Smooth muscle cell (in vitro differentiated cells): ENCODE measurements at regions not wholly inside any gene's neighbourhood (a gene's known extent, or its start where the extent isn't known, plus 50 kb on each side); places are given as distances from the start of the nearest gene placed in this dataset.

ENCODE experiments used
- DNase-seq: peaks from one replicate; lab custom pipeline; 2025; ENCODE audit not compliant: unreplicated experiment; lab: John Stamatoyannopoulos, UW
- H2AFZ ChIP-seq: fragments of 200-600 bp; sonication (generic); 2 replicates; pipeline ENCODE4 v1.6.0; 2016; ENCODE audit warnings: antibody characterized with exemption, low read depth, mild to moderate bottlenecking
- H3F3A ChIP-seq: fragments of 200-600 bp; sonication (generic); 2 replicates; pipeline ENCODE4 v1.6.0; 2017; ENCODE audit warnings: antibody characterized with exemption, low read depth
- H3K27ac ChIP-seq: fragments of 200-600 bp; sonication (generic); 2 replicates; pipeline ENCODE4 v1.5.1; 2016; ENCODE audit warnings: low read depth, mild to moderate bottlenecking
- H3K27me3 ChIP-seq: fragments of 200-600 bp; sonication (generic); 2 replicates; pipeline ENCODE4 v1.6.1; 2016; ENCODE audit warnings: low read depth, mild to moderate bottlenecking
- H3K36me3 ChIP-seq: fragments of 200-600 bp; sonication (generic); 2 replicates; pipeline ENCODE4 v1.5.1; 2016; ENCODE audit warnings: low read depth
- H3K4me1 ChIP-seq: fragments of 200-600 bp; sonication (generic); 2 replicates; pipeline ENCODE4 v1.5.1; 2016; ENCODE audit warnings: low read depth
- H3K4me2 ChIP-seq: fragments of 200-600 bp; sonication (generic); 2 replicates; pipeline ENCODE4 v1.6.0; 2016; ENCODE audit warnings: mild to moderate bottlenecking
- H3K4me3 ChIP-seq: fragments of 200-600 bp; sonication (generic); 2 replicates; pipeline ENCODE4 v1.5.1; 2016; ENCODE audit warnings: mild to moderate bottlenecking
- H3K79me2 ChIP-seq: fragments of 200-600 bp; sonication (generic); 2 replicates; pipeline ENCODE4 v1.6.0; 2016; ENCODE audit warnings: low read depth, mild to moderate bottlenecking
- H3K9ac ChIP-seq: fragments of 200-600 bp; sonication (generic); 2 replicates; pipeline ENCODE4 v1.6.0; 2016; ENCODE audit warnings: low read depth
- H3K9me3 ChIP-seq: fragments of 200-600 bp; sonication (generic); replicated peaks from 2 replicates; pipeline ENCODE4 v1.5.1; 2016; ENCODE audit warnings: low read depth
- H4K20me1 ChIP-seq: fragments of 200-600 bp; sonication (generic); 2 replicates; pipeline ENCODE4 v1.6.0; 2016; ENCODE audit warnings: low read depth
- CTCF ChIP-seq: fragments of 200-600 bp; sonication (generic); IDR thresholded peaks from 2 replicates; pipeline ENCODE4 v1.5.1; 2017; ENCODE audit warnings: borderline replicate concordance, mild to moderate bottlenecking, antibody characterized with exemption; ENCODE audit not compliant: insufficient read depth, poor library complexity, severe bottlenecking
- WGBS: methylation state at CpG from one replicate; pipeline ENCODE4 v1.1.7; 2016; ENCODE audit warnings: low lambda C conversion rate; 5-methylcytosine and 5-hydroxymethylcytosine counted together

DNA sequence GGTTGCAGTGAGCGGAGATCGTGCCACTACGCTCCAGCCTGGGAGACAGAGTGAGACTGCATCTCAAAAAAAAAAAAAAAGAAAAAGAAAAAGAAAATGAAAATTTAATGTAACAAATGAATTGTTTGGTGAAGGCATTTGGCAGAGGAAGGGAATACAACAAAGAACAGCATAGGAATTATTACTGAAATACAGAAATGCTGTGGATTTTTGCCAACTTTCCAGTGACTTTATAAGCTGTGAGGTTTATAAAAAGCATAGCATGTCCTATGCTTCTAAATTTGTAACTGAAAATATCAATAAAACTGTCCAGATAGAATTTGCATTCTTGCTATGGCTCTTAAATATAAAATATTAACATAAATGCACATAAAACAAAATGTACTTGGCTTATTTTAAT, 112.9 kb upstream of the IRS2 start:
- Histone ChIP-seq H3K9ac (no peak overlapping the region), H4K20me1 (no peaks in the 10 kb centered on the region), H3K27ac (no peak overlapping the region), H3K4me1 (no peaks in the 10 kb centered on the region), H3K4me2 (no peak overlapping the region), H3K4me3 (no peak overlapping the region), H3K79me2 (no peaks in the 10 kb centered on the region), H3F3A (no peaks in the 10 kb centered on the region), H2AFZ (no peak overlapping the region), H3K36me3 (no peaks in the 10 kb centered on the region), H3K9me3 (no peaks in the 10 kb centered on the region), H3K27me3 (peaks cover 5% of the 10 kb centered on the region)
- 93% methylated on average over 3 of the region's 3 CpGs for WGBS
- TF ChIP-seq CTCF: no peak
- no peak for DNase-seq

- H3K4me3 ChIP-seq: no peak overlapping the region
- H3F3A ChIP-seq: no peaks in the 10 kb centered on the region
- 82% methylated on average over 5 of the region's 5 CpGs for WGBS
- H4K20me1 ChIP-seq: no peaks in the 10 kb centered on the region
- no peaks in the 10 kb centered on the region for H3K9me3 ChIP-seq
- no peak overlapping the region for H2AFZ ChIP-seq
- DNase-seq: no peak
- no peak overlapping the region for H3K4me2 ChIP-seq
- no peaks in the 10 kb centered on the region for H3K79me2 ChIP-seq
- no peaks in the 10 kb centered on the region for H3K4me1 ChIP-seq
- H3K27ac ChIP-seq: no peak overlapping the region
- no peaks in the 10 kb centered on the region for H3K36me3 ChIP-seq
- peaks cover 5% of the 10 kb centered on the region for H3K27me3 ChIP-seq
- no peak for TF ChIP-seq CTCF
- no peak overlapping the region for H3K9ac ChIP-seq
Measured at GRCh38 chr13:109897988-109898624, 111.7 kb upstream of the IRS2 start.

DNA sequence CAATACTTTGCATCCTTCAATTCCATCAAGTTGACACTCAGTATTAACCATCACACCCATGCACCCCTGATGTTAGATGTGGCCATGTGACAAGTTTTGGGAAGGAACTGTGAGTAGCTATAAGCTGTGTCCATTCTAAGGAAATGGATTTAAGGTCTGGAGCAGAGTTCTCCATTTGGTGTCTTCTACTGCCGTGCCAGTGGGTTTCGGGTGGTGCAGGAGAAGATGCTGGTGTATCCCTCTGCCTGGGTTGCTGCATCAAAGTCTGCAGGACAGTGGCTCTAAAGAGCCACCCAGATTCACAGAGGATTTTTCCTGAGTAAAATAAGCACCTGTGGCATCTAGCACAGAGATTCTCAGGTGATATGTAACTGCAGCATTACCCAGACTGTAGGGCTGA, 105.7 kb upstream of the IRS2 start:
- Histone ChIP-seq H3K9me3 (no peaks in the 10 kb centered on the region), H3K9ac (no peak overlapping the region), H3K27ac (no peak overlapping the region), H3K4me2 (no peak overlapping the region), H4K20me1 (no peaks in the 10 kb centered on the region), H3K4me3 (no peak overlapping the region), H3K36me3 (no peaks in the 10 kb centered on the region), H3K27me3 (no peaks in the 10 kb centered on the region), H2AFZ (no peak overlapping the region), H3F3A (no peaks in the 10 kb centered on the region), H3K79me2 (no peaks in the 10 kb centered on the region), H3K4me1 (no peaks in the 10 kb centered on the region)
- TF ChIP-seq CTCF: no peak
- 96% methylated on average over 2 of the region's 2 CpGs for WGBS
- no peak for DNase-seq

- H3K27me3 ChIP-seq: peaks cover 6% of the 10 kb centered on the region
- H3K36me3 ChIP-seq: no peaks in the 10 kb centered on the region
- H3K4me1 ChIP-seq: no peaks in the 10 kb centered on the region
- TF ChIP-seq CTCF: no peak
- WGBS: 92% methylated on average over 4 of the region's 4 CpGs
- no peaks in the 10 kb centered on the region for H3F3A ChIP-seq
- H3K79me2 ChIP-seq: no peaks in the 10 kb centered on the region
- no peak for DNase-seq
- no peak overlapping the region for H3K4me3 ChIP-seq
- H4K20me1 ChIP-seq: no peaks in the 10 kb centered on the region
- no peak overlapping the region for H3K4me2 ChIP-seq
- no peaks in the 10 kb centered on the region for H3K9me3 ChIP-seq
- H2AFZ ChIP-seq: no peak overlapping the region
- no peak overlapping the region for H3K27ac ChIP-seq
- no peak overlapping the region for H3K9ac ChIP-seq
Measured at GRCh38 chr13:109885235-109885634, 98.9 kb upstream of the IRS2 start.
